HG02938 (cell line): ENCODE measurements at regions not wholly inside any gene's neighbourhood (a gene's known extent, or its start where the extent isn't known, plus 50 kb on each side); places are given as distances from the start of the nearest gene placed in this dataset.
A peak's percentile ranks its signal among the peaks of the same experiment; 100 is the strongest.
"Not testable (repeated sequence)": the region's sequence is repeated elsewhere in the genome, so short reads cannot be mapped to it uniquely, and the experiment has no call there.

Experiments used
- ATAC-seq: cut with Tn5 transposase; IDR thresholded peaks from one replicate; pipeline ENCODE4 v1.9.1; 2021; ENCODE audit warnings: mild to moderate bottlenecking, moderate library complexity; ENCODE audit not compliant: unreplicated experiment

DNA sequence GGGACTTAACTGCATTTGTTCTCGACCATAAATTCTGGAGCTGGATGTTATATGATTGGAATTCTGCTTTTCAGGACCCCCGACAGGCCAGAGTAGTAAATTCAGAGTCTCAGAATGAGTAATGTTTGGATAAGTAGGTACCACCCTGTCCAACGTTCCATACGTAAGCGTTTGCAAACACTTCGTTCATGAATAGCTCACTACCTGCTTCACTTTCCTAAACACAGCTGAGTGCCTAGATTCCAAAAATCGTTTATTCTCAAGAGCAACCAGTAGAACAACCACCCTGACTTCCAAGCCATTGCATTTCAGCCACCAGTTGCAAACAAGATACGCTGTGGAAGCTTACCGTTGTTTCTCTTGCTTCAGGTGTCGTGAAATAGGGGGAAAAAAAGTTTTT, 101.3 kb upstream of the DMRT1 start:
- ATAC-seq, result no peak

DNA sequence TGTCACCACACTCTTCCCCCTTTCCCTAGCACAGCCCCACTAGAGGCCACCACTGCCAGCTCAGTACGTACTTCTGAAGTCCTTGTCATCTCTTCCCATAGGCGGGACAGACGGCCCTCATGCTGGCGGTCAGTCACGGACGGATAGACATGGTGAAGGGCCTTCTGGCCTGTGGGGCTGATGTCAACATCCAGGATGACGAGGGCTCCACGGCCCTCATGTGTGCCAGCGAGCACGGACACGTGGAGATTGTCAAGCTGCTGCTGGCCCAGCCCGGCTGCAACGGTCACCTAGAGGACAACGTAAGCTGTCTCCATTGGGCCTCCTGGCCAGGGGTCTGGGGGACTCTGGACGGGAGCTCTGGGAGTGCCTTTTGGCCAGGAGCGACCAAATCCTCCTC, 99.4 kb upstream of the DMRT1 start:
- ATAC-seq, result no peak

DNA sequence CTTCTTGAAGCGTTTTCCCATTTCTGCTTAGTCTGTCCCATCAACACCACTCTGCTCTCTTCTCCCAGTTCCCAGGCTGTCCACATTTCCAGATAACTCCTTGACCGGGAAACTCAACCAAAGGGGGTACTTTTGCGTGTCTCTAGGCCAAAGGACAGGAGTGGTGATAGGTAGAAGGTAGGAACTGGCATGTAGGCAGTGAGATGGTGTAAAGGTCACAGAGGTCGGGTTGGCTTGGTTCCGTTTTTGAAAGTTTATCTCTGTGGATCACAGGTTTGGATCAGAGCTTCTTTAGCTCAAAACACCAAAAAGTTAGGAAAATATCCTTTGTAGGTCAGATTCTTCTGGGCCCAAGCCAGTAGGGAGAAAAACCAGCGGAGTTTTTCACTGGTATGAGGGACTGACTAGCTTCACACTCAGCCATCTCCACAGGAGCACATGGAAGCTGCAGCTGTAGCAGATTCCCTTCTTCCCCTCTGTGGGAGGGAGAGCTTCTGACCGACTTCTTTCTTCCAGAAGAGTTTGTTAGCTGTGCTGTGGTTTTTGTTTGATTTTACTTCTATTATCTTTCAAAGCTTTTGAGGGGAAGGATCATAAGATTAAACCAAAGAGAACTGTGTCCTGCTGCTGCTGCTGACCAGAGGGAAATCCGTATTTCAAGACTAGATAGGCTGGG, 98.4 kb upstream of the DMRT1 start:
- ATAC-seq, result no peak

DNA sequence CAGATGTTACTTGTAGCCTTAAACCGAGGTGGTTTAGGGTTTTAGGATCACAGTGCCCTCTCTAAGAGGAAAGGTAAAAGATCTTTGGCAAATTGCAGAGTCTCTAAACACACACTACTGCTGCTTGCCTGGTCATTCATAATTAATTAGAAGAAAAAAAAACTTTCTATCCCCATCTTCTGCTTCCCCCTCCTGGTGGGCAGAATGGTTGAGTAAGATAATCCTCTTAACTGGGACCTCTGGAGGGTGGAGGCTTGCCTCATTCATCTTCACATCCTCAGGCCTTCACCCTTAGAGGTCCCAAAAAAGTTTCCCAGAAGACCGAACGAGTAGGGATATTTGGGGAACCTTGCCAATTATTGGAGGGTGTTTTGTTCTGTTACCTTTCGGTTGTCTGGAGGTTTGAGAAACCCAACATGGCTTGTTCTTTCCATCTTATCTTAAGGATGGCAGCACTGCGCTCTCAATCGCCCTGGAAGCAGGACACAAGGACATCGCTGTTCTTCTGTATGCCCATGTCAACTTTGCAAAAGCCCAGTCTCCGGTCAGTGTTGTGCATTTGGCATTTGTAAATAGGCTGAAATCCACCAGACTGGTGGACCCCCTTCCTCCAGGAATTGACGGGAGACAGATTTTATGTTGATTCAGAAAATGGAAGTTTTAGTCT, 97.3 kb upstream of the DMRT1 start:
- ATAC-seq, result no peak

DNA sequence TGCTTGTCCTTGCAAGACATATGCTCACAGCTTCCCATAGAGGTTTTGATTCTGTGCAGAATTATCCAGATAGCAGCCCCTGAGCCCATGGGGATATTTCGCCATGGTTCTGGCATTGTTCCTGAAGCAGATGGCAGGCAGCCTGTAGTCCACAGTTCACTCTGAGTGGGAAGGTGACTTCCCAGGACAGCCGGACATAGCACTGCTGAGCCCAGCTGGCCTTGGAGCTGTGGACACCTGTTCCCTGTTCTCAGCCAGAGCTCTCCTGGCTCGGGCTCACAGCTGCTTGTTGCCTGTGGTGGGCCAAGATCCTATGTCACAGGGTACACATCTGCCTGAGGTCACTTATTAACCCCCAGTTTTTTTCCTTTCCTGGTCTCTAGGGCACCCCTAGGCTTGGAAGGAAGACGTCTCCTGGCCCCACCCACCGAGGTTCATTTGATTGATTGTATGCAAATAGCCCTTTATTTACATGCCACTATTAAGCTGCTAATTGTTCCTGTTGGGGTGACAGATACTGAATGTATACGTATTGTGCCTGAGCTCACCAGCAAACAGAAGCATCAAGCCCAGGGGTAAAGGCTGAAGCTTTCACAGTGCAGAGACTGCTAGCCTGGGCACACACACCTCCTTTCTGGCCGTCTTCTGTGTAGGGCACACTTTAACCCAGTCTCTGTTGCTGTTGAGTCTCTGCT, 96.6 kb upstream of the DMRT1 start:
- ATAC-seq, result no peak

DNA sequence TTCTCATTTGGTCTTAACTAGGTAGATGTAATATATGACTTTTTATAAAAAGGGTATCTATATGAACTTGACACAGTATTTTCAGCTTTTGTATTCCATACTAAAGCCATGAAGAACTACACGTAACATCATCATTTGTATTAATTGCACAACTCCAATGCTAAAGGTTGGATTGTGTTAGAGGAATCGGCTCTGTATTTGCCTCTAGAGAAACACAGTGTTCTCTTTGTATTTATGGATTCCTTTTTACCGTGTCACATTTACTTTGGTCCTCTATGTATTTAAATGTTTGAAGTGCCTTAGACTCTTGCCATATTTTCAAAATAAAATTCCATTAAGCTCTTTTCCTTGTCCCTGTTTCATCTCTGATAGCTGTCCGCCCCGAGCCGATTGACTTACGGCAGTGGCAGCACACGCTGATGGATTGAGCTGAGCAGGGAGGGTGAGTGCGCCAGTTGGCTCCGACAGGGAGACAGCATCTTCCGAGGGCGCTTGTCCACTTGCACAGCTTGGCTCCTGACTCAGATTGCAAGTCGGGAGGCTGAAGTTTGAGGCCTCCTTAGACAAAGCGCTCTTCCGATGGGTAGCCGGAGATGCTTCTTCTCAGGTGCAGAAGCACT, 95.6 kb upstream of the DMRT1 start:
- ATAC-seq, result no peak

DNA sequence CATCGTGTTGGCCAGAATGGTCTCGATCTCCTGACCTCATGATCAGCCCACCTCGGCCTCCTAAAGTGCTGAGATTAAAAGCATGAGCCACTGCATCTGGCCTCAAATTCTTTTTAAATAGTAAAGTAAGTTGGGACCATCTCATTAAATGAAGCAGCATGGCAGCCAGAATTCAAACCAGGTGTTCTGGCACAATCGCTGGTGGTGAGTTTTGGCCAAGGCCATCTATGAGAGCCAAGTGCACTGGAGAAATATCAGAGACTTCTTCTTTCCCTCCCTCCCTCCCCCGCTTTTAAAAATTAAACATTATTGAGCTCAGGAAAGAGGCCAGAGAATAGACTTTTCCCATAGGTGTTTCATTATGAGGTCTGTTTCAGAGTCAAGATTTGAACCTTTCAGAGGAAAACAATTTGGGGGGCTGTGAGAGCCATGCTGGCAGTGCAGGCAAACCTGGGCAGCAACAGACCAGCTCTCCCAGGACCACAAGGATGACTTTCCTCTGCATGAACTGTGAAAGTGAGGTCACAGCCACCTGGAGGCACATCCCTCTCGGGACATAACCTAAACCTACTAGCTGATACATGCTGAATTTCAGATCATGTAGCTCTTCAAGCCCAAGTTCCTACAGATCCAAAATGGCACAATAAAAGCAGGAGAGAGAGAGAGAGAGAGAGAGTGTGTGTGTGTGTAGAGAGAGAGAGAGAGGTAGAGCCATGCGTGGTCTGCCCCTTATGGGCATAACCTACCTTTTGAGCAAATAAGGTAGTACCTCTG, 94.6 kb upstream of the DMRT1 start:
- ATAC-seq, result no peak

DNA sequence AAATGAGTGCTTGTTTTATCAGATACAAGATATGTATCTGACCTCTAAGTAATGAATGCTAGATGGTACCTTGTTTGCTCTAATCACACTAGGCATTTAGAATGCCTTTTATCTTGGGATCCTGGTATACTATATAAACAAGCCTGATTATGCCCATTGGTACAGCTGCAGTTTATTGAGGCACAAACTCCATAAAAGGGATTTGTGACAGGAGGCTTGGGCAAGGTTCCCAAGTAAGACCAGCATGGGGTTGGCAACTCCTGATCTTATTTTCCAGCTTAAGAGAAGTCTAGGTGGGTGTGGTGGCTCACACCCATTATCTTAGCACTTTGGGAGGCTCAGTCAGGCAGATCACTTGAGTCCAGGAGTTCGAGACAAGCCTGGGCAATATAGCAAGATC, 93.9 kb upstream of the DMRT1 start:
- ATAC-seq, result no peak

DNA sequence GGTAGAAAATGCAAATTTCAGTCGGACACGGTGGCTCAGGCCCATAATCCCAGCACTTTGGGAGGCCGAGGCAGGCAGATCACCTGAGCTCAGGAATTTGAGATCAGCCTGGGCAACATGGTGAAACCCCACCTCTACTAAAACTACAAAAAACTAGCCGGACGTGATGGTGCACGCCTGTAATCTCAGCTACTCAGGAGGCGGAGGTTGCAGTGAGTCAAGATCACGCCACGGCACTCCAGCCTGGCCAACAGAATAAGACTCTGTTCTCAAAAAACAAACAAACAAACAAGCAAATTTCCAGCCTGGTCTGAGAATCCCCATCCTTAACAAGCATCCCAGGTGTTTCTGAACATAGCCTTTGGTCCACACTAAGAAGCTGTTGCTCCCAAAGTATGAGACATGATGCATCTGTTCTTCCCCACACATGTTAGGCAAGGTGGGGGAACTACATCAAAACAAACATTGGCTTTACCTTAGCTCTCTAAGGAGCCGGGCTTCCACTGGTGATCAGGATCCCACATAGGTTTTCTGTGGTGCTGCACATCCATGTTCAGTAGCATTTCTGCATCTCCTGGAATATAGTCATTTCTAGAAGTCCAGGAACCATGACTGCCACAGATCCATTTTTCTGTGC, 92.5 kb upstream of the DMRT1 start:
- no peak for ATAC-seq

DNA sequence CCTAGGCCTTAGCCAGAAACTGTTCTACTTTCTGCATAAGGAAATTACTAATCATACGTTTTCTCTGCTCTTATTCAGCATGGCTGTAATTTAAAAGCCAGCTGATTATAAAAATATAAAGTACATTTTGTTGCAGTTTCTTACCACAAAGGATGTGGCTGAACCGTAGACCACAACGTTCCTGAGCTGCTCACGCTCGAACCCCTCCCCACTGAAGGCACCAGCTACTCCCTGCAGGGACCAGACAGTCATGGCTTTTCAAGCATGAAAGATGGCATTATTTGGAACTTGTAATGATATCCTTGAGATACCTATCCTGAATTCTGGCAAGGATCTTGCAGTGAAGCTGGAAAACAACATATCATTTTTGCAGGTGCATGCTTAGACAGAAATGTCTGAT, 91.8 kb upstream of the DMRT1 start:
- no peak for ATAC-seq

DNA sequence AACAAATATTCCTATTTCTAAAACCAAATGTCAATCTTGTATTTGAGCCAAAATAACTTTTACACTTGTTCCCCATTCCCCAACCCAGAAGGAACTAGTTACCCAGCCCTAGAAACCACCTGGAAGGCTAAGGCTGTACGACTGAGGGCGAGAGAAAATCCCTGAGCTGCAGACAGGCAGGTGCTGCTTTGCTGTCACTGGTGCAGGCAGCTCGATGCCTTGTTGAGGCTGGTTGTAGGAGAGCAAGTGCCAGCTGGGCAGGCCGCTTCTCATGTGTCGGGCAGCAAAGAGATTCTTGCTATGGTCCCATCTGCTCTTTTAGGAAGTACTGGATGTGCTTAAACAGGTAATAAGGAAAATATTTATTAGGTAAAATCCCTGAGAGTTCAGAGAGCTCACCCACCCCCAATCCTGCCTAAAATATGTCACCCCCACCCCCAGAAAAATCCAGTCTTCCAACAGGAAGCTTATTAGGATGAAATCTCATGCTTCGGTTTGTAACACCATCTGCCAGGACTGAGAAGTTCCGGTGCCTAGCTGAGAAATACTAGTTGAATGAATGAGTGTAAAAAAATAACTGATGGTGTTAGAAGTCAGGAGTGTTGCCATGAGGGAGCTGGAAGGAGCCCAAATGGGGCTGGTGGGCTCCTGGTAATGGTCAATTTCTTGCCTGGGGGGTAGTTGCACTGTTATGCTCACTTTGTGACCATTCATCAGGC, 91.1 kb upstream of the DMRT1 start:
- no peak for ATAC-seq

DNA sequence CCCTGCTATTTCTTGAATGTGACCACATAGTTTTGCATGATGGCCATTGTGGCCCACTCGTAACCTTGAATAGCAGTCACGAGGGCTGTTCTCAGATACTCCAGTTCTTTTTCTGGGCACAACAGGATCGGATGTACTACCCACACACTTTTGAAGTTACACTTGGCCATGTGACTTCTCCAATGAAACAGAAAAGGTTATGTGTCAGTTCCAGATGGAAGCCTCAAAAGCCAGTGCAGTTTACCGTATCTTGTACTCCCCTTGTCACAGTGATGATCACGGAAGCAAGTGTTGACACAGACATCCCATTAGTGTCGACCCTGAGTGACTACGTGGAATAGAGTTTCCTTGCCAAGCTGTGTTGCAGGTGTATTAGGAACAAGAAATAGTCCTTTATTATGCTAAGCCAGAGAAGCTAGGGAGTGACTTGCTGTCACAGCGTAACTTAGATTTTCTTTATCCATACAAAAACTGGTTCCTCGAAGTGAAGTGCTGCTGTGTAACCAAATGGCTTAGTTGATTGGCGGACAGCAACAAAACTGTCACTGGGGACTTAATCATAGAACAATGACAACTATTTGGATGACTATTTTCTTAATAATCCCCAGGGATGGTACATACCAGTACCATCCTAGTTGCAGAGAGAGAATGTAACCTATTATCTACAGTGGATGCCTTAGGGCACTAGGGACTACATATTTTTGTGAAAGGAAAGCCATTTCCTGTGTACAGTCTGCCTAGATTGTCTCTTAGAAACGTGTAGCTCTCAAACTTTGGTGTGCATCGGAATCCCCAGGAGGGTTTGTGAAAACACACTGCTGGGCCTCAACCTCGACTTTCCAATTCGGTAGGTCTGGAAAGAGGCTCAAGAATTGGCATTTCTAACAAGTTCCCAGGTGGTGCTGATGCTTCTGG, 90.1 kb upstream of the DMRT1 start:
- peak; percentile 75 for ATAC-seq

DNA sequence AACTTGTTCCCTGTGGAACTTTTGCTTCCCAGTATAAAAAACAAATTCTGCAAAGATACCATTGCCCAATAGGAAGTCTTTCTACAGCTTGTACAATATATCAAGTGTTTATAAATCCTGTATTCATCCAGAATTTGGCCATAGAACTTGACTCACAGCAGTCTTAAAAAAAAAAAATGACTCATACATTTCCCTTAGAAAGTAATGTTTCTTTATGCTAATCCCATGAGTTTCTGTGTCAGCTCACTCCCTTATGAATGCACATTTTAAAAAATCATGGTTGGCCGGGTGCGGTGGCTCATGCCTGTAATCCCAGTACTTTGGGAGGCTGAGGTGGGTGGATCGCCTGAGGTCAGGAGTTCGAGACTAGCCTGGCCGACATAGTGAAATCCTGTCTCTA, 89.3 kb upstream of the DMRT1 start:
- ATAC-seq, result no peak

DNA sequence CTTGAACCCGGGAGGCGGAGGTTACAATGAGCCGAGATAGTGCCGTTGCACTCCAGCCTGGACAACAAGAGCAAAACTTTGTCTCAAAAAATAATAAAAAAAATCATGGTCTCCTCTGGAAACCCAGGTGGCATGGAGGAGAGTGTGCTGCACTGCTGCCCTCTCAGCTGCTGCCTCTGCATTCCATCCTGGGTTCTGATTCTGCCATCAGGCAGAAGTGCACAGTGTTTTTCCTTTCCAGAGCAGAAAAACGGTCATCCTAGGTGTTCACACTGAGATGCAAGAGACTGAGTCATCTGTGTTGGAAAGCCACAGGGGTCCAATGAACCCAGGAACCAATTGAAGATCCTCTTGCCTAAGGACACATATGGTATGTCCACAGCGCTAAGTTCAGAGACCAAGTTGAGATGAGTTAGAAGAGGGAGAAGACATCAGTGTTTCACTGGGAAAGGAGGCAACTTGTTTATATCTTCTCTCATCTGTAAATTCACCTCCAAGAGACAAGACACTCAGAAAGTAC, 88.8 kb upstream of the DMRT1 start:
- no peak for ATAC-seq

DNA sequence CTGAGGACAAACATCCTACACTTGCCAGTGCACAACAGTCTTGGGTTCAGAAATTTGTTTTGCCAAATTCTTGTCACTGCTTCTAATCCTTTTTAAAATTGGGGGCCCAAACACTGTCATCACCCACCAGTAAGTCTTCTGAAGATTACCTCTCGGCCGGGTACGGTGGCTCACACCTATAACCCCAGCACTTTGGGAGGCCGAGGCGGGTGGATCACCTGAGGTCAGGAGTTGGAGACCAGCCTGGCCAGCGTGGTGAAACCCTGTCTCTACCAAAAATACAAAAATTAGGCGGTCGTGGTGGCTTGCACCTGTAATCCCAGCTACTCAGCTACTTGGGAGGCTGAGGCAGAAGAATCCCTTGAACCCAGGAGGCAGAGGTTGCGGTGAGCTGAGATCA, 87.8 kb upstream of the DMRT1 start:
- not testable (repeated sequence) for ATAC-seq

DNA sequence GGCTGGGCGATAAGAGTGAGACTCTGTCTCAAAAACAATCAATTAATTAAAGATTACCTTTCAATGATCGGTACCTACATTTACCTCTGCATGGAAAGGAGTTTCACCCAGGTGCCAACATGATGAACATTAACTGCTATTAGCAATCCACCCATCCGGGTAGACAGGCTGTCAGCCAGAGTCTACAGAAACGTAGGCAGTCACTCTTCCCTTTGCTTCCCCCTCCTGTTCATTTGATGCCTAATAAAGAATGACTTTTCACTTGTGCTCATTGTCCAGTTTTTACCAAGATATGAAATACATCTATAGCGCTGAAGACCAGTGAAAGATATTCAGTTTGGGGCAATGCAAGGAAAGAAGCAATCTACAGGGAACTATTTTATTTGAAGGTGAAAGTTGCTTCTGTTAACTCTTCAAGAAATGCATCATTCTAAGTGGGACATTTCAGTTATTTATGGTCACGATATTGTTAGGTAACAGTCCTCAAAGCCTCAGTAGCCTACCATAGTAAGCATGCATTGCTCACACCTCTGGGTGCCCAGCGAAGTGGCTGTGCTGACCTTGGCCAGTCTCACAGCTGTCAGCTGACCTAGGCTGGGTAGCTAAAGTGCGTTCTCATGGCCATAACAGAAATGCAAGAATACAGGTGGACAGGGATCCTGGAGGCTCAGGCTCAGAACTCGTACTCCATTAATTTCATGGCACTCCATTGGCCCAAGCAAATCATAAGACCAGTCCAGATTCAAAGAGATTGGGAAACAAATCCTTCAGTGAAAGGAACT, 87.2 kb upstream of the DMRT1 start:
- ATAC-seq, result no peak

DNA sequence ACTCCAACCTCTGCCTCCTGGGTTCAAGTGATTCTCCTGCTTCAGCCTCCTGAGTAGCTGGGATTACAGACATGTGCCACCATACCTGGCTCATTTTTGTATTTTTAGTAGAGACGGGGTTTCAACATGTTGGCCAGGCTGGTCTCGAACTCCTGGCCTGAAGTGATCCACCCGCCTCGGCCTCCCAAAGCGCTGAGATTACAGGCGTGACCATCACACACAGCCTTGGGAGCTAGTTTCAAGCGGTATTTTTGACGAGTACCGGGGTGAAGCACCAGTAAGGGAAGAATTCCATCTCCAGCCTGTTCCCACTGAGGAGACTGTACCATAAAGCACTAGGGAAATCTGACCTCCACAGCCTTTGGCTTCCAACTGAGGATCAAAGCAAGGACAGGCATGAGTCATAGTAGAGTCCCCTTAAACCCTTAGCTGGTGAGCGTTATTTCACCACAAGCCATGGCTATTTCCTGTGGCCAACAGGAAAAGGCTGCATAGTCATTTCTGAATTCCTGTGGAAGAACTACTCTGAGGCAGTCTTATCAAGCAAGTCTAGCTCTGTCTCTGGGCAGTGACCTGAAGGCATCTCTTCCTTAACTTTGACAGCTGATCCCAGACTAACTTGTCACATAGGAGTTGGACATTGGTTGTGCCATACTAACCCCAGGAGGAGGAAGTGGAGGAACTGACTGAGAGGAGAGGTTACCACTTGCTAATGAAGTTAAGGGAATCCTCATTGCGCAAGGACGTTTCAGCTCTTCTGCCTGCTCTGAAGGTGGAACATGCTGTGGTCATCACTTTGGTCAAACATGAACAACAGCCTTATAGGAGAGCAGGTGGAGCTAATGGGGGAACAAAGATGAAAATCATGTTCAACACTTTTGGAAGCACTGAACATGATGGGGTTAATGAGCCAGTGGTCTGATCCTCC, 85.8 kb upstream of the DMRT1 start:
- peak; percentile 40 for ATAC-seq
